Liver (tissue), 8 donors: ENCODE measurements at regions not wholly inside any gene's neighbourhood (a gene's known extent, or its start where the extent isn't known, plus 50 kb on each side); places are given as distances from the start of the nearest gene placed in this dataset.

ENCODE experiments used
- DNase-seq: peaks from one replicate; pipeline ENCODE4 v3.0.0-alpha.2; 2017; ENCODE audit warnings: low spot score
- H3K27ac ChIP-seq, 2 donors: one replicate each; pipeline ENCODE4 v1.7.0; 2013; ENCODE audit warnings: inconsistent platforms in 2 of 2, low read length in 2 of 2, control low read depth in 1 of 2, low read depth in 1 of 2, mild to moderate bottlenecking in 1 of 2
- H3K27me3 ChIP-seq, 4 donors: one replicate each; pipeline versions ENCODE4 v1.6.1 to v1.7.0; 2013; ENCODE audit warnings: low read length in 3 of 4, inconsistent platforms in 1 of 4, mild to moderate bottlenecking in 1 of 4, moderate library complexity in 1 of 4; ENCODE audit not compliant: control insufficient read depth in 4 of 4, insufficient read depth in 4 of 4
- H3K36me3 ChIP-seq, 4 donors: one replicate each; pipeline versions ENCODE4 v1.6.1 to v1.7.0; 2013; ENCODE audit warnings: low read length in 3 of 4, mild to moderate bottlenecking in 3 of 4, low read depth in 1 of 4, moderate library complexity in 1 of 4; ENCODE audit not compliant: control insufficient read depth in 4 of 4, insufficient read depth in 3 of 4
- H3K4me1 ChIP-seq, 4 donors: one replicate each; pipeline versions ENCODE4 v1.6.1 to v1.7.0; 2013; ENCODE audit warnings: low read length in 3 of 4, mild to moderate bottlenecking in 3 of 4, moderate library complexity in 1 of 4; ENCODE audit not compliant: control insufficient read depth in 4 of 4, insufficient read depth in 4 of 4
- H3K4me3 ChIP-seq, 3 donors: one replicate each; pipeline versions ENCODE4 v1.6.1 to v1.7.0; 2013; ENCODE audit warnings: low read length in 3 of 3, control low read depth in 1 of 3, low read depth in 1 of 3, mild to moderate bottlenecking in 1 of 3
- H3K9ac ChIP-seq, 2 donors: one replicate each; pipeline ENCODE4 v1.7.0; 2013; ENCODE audit warnings: low read length in 2 of 2, mild to moderate bottlenecking in 2 of 2, moderate library complexity in 2 of 2, control low read depth in 1 of 2, low read depth in 1 of 2
- H3K9me3 ChIP-seq, 4 donors: one replicate each; pipeline versions ENCODE4 v1.6.1 to v1.7.0; 2013; ENCODE audit warnings: low read length in 3 of 4; ENCODE audit not compliant: control insufficient read depth in 4 of 4
- CTCF ChIP-seq: fragments of 150-350 bp; IDR thresholded peaks from 2 replicates; pipeline ENCODE4 v1.5.1; 2017; ENCODE audit warnings: improper control_type of control experiment, low read depth, low read length; ENCODE audit not compliant: missing input control
- EGR1 ChIP-seq, 2 donors: IDR thresholded peaks; 2 replicates each; pipeline ENCODE4 v1.6.1; 2016 to 2018; ENCODE audit warnings: antibody characterized with exemption in 2 of 2, low read depth in 2 of 2
- FOXA1 ChIP-seq: IDR thresholded peaks from 2 replicates; pipeline ENCODE4 v1.6.1; 2016; ENCODE audit warnings: antibody characterized with exemption
- FOXA2 ChIP-seq: IDR thresholded peaks from 2 replicates; pipeline ENCODE4 v1.6.1; 2016; ENCODE audit warnings: antibody characterized with exemption
- GABPA ChIP-seq, 2 donors: IDR thresholded peaks in 1 of 2; conservative IDR thresholded peaks in 1 of 2; 2 replicates each; pipeline ENCODE4 v1.6.1; 2016; ENCODE audit warnings: antibody characterized with exemption in 2 of 2, mild to moderate bottlenecking in 1 of 2, moderate library complexity in 1 of 2
- HNF4A ChIP-seq, 2 donors: conservative IDR thresholded peaks; 2 replicates each; pipeline ENCODE4 v1.6.1; 2016; ENCODE audit warnings: antibody characterized with exemption in 2 of 2, mild to moderate bottlenecking in 2 of 2
- HNF4G ChIP-seq: IDR thresholded peaks from 2 replicates; pipeline ENCODE4 v1.6.1; 2016; ENCODE audit warnings: antibody characterized with exemption
- JUND ChIP-seq, 2 donors: IDR thresholded peaks; 2 replicates each; pipeline ENCODE4 v1.6.1; 2016; ENCODE audit warnings: antibody characterized with exemption in 2 of 2
- MAX ChIP-seq: IDR thresholded peaks from 2 replicates; pipeline ENCODE4 v1.6.1; 2016; ENCODE audit warnings: antibody characterized with exemption
- NR2F2 ChIP-seq: IDR thresholded peaks from 2 replicates; pipeline ENCODE4 v1.6.1; 2016; ENCODE audit warnings: antibody characterized with exemption
- RAD21 ChIP-seq, 2 donors: IDR thresholded peaks; 2 replicates each; pipeline ENCODE4 v1.6.1; 2016; ENCODE audit warnings: antibody characterized with exemption in 2 of 2, mild to moderate bottlenecking in 2 of 2
- RXRA ChIP-seq, 2 donors: IDR thresholded peaks; 2 replicates each; pipeline ENCODE4 v1.6.1; 2017 to 2018; ENCODE audit warnings: antibody characterized with exemption in 2 of 2, mild to moderate bottlenecking in 1 of 2
- SP1 ChIP-seq: IDR thresholded peaks from 2 replicates; pipeline ENCODE4 v1.6.1; 2018; ENCODE audit warnings: antibody characterized with exemption, mild to moderate bottlenecking
- TAF1 ChIP-seq: conservative IDR thresholded peaks from 2 replicates; pipeline ENCODE4 v1.6.1; 2016; ENCODE audit warnings: antibody characterized with exemption, mild to moderate bottlenecking
- YY1 ChIP-seq: IDR thresholded peaks from 2 replicates; pipeline ENCODE4 v1.6.1; 2016; ENCODE audit warnings: antibody characterized with exemption, mild to moderate bottlenecking
- ZBTB33 ChIP-seq: IDR thresholded peaks from 2 replicates; pipeline ENCODE4 v1.6.1; 2016; ENCODE audit warnings: antibody characterized with exemption
- WGBS: extraction: QIAGEN DNeasy Blood & Tissue Kit; methylation state at CpG from one replicate; pipeline ENCODE4 v1.1.7; 2013; 5-methylcytosine and 5-hydroxymethylcytosine counted together
- TF ChIP-seq, protein P1 (sequence below): IDR thresholded peaks from 2 replicates; pipeline ENCODE4 v1.6.1; 2016; ENCODE audit warnings: antibody characterized with exemption, mild to moderate bottlenecking
- TF ChIP-seq, protein P2 (sequence below): IDR thresholded peaks from 2 replicates; pipeline ENCODE4 v1.6.1; 2016; ENCODE audit warnings: antibody characterized with exemption
- donor health status: healthy.
- donor health status: healthy.
- donor health status: healthy.
- donor health status: healthy.
- donor health status: healthy.

DNA sequence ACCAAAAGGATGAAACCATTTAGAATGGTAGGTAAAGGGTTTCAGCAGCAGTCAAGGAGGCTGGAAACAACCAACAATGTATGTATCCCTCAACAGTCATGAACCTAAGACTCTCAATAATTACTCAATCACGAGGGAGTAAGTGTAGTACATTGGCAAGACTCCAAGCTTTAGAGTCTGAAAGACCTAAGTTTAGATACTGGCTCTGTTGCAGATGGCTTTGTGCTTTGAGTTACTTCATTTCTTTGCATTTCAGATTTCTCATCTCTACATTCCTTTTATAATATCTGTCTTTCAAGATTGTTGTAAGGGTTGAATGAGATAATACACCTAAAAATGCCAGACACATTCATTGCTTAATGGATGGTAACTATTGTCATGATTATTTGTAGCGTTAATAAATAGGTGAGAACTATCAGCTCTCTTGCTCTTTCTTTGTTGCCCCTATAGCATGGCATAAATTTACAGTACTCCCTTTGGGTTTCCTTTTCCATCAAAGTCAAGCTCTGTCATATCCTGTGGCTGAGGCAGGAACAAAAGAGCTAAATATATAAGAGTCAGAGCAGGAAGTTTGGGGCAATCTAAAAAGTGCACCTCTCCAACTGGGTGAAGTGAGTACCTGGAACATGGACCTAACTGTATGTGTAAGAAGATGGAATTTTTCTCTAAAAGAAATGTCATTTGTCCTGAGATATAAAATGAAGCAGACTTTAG lies 228.2 kb upstream of the ZC3H12C start:
- no peaks in the 10 kb centered on the region for H3K4me1 ChIP-seq
- no peak for DNase-seq
- no peak overlapping the region for H3K9ac ChIP-seq
- 63% methylated on average over 2 of the region's 2 CpGs for WGBS
- no peaks in the 10 kb centered on the region for H3K9me3 ChIP-seq
- no peak overlapping the region for H3K27ac ChIP-seq
- H3K36me3 ChIP-seq = no peaks in the 10 kb centered on the region
- TF ChIP-seq RXRA (IDR thresholded peaks at IDR 0.05) (no peak), NR2F2 (no peak), RAD21 (IDR thresholded peaks at IDR 0.05) (no peak), EGR1 (IDR thresholded peaks at IDR 0.05; ENCODE audit: low read depth in 2 of 2) (no peak), JUND (IDR thresholded peaks at IDR 0.05) (no peak), CTCF (no peak), TAF1 (no peak), YY1 (no peak), GABPA (IDR thresholded peaks at IDR 0.05 in 1 of 2, conservative IDR thresholded peaks at IDR 0.05 in 1 of 2) (no peak), HNF4A (conservative IDR thresholded peaks at IDR 0.05) (no peak)
- no peaks in the 10 kb centered on the region for H3K27me3 ChIP-seq
- no peak overlapping the region for H3K4me3 ChIP-seq

DNA sequence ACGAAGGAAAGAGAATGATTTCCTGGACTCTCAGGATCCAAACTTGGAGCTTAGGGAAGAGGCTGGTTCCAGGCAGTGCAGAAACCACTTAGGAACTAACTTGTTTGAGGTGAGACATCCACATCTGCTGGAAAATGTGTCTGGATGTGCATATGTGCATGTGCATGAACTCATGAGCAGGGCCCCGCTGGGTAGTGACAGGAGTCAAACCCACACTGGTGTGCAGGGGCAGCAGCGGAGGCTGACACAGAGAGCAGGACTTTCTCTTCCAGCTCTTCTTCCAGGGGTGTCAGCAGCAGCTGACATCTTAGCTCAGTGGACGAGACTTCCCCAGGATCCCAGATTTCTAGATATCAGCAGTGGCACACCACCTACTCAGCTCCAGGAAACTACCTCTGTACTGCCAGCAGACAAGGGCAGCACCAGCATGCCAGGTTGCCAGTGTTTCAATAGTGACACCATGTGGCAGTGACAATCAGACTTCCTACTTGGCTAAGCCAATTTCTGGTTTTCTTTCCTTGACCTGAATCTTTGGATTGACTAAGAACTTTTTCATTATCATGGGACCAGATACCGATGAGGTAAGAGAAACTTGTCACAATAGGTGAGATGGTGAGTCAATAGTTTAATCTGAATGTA lies 227.5 kb upstream of the ZC3H12C start:
- DNase-seq = no peak
- no peaks in the 10 kb centered on the region for H3K4me1 ChIP-seq
- no peak overlapping the region for H3K9ac ChIP-seq
- H3K27ac ChIP-seq = no peak overlapping the region
- H3K4me3 ChIP-seq = no peak overlapping the region
- H3K36me3 ChIP-seq = no peaks in the 10 kb centered on the region
- no peaks in the 10 kb centered on the region for H3K27me3 ChIP-seq
- WGBS = 84% methylated on average over 5 of the region's 5 CpGs
- TF ChIP-seq, protein P1, sequence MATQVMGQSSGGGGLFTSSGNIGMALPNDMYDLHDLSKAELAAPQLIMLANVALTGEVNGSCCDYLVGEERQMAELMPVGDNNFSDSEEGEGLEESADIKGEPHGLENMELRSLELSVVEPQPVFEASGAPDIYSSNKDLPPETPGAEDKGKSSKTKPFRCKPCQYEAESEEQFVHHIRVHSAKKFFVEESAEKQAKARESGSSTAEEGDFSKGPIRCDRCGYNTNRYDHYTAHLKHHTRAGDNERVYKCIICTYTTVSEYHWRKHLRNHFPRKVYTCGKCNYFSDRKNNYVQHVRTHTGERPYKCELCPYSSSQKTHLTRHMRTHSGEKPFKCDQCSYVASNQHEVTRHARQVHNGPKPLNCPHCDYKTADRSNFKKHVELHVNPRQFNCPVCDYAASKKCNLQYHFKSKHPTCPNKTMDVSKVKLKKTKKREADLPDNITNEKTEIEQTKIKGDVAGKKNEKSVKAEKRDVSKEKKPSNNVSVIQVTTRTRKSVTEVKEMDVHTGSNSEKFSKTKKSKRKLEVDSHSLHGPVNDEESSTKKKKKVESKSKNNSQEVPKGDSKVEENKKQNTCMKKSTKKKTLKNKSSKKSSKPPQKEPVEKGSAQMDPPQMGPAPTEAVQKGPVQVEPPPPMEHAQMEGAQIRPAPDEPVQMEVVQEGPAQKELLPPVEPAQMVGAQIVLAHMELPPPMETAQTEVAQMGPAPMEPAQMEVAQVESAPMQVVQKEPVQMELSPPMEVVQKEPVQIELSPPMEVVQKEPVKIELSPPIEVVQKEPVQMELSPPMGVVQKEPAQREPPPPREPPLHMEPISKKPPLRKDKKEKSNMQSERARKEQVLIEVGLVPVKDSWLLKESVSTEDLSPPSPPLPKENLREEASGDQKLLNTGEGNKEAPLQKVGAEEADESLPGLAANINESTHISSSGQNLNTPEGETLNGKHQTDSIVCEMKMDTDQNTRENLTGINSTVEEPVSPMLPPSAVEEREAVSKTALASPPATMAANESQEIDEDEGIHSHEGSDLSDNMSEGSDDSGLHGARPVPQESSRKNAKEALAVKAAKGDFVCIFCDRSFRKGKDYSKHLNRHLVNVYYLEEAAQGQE = no peak
- TF ChIP-seq, protein P2, sequence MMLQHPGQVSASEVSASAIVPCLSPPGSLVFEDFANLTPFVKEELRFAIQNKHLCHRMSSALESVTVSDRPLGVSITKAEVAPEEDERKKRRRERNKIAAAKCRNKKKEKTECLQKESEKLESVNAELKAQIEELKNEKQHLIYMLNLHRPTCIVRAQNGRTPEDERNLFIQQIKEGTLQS = no peak
- TF ChIP-seq YY1 (no peak), SP1 (no peak), CTCF (no peak), HNF4A (conservative IDR thresholded peaks at IDR 0.05) (no peak), TAF1 (no peak), FOXA1 (no peak), MAX (no peak), RAD21 (IDR thresholded peaks at IDR 0.05) (no peak), HNF4G (no peak), NR2F2 (no peak), ZBTB33 (no peak), JUND (IDR thresholded peaks at IDR 0.05) (no peak), EGR1 (IDR thresholded peaks at IDR 0.05; ENCODE audit: low read depth in 2 of 2) (no peak), FOXA2 (no peak), RXRA (IDR thresholded peaks at IDR 0.05) (no peak)
- H3K9me3 ChIP-seq = no peaks in the 10 kb centered on the region
